ENCODE measurements at regions not wholly inside any gene's neighbourhood (a gene's known extent, or its start where the extent isn't known, plus 50 kb on each side); places are given as distances from the start of the nearest gene placed in this dataset.
A peak's percentile ranks its signal among the peaks of the same experiment; 100 is the strongest.

GRCh38 chr7:68917041-68917651, 681.1 kb upstream of the AUTS2 start:
- no peak for DNase-seq
- Histone ChIP-seq H3K36me3 (no peaks in the 10 kb centered on the region), H3K4me1 (no peaks in the 10 kb centered on the region), H3K27me3 (no peaks in the 10 kb centered on the region), H3K9me3 (no peaks in the 10 kb centered on the region; the same call in 1 of the 2 replicates), H3K4me3 (ENCODE audit: low read depth, low read length) (no peak overlapping the region)
- TF ChIP-seq, protein P1, sequence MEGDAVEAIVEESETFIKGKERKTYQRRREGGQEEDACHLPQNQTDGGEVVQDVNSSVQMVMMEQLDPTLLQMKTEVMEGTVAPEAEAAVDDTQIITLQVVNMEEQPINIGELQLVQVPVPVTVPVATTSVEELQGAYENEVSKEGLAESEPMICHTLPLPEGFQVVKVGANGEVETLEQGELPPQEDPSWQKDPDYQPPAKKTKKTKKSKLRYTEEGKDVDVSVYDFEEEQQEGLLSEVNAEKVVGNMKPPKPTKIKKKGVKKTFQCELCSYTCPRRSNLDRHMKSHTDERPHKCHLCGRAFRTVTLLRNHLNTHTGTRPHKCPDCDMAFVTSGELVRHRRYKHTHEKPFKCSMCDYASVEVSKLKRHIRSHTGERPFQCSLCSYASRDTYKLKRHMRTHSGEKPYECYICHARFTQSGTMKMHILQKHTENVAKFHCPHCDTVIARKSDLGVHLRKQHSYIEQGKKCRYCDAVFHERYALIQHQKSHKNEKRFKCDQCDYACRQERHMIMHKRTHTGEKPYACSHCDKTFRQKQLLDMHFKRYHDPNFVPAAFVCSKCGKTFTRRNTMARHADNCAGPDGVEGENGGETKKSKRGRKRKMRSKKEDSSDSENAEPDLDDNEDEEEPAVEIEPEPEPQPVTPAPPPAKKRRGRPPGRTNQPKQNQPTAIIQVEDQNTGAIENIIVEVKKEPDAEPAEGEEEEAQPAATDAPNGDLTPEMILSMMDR (IDR thresholded peaks at IDR 0.05; ENCODE audit: low read depth, low read length) = no peak

- H3K9me3 ChIP-seq = no peaks in the 10 kb centered on the region; the same call in 1 of the 2 replicates
- TF ChIP-seq, protein P1 (IDR thresholded peaks at IDR 0.05; ENCODE audit: low read depth, low read length) = no peak
These were observed 679.7 kb upstream of the AUTS2 start for GRCh38 chr7:68918621-68919020.

DNA sequence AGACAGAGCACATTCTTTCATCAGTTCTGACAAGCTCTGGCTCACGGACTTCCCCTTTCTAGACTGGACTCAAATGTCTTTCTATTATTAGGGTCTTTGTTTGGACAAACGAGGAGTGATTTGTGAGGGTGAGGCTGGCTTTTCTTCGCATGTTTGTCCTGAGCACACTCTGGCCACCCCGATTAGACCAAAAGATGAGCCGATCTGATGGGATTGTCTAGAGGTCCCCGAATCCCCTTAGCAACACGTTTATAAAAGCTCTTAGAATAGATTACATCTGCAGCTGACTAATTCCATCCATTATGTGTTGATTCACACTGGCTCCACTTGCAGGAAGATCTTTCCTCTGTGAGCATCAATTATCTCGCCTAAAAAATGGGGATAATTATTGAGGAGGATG, 675.4 kb upstream of the AUTS2 start:
- peaks cover 4% of the 10 kb centered on the region for H3K4me1 ChIP-seq
- TF ChIP-seq, protein P1 (IDR thresholded peaks at IDR 0.05; ENCODE audit: low read depth, low read length) = no peak
- H3K27me3 ChIP-seq = no peaks in the 10 kb centered on the region
- H3K4me3 ChIP-seq (ENCODE audit: low read depth, low read length) = no peak overlapping the region
- no peak for DNase-seq
- no peaks in the 10 kb centered on the region; the same call in 1 of the 2 replicates for H3K9me3 ChIP-seq
- H3K36me3 ChIP-seq = no peaks in the 10 kb centered on the region

More at GRCh38 chr7:68918621-68919020, 679.7 kb upstream of the AUTS2 start:
- no peak overlapping the region for H3K4me3 ChIP-seq (ENCODE audit: low read depth, low read length)
- no peaks in the 10 kb centered on the region for H3K36me3 ChIP-seq
- DNase-seq = no peak
- no peaks in the 10 kb centered on the region for H3K27me3 ChIP-seq
- H3K4me1 ChIP-seq = no peaks in the 10 kb centered on the region

DNA sequence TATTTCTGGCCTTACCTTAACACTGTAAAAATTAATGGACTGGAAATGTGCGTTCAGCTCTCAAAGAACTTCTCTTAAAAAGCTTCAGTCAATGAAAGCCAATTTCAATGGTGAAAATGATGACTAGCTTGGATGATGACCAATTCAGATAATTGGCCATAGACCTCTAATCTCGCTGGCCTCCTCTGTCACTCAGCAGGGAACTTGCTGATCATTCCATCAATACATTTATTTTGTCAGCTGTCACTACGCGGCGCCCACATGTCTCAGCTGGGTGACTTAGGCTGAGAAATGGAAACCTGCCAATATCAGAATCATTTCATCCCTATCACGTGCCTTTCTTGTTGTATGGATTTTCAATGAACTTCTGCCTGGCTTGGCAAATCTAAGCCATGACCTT, 673.0 kb upstream of the AUTS2 start:
- H3K36me3 ChIP-seq = no peaks in the 10 kb centered on the region
- H3K4me1 ChIP-seq = peaks cover 4% of the 10 kb centered on the region
- no peaks in the 10 kb centered on the region for H3K27me3 ChIP-seq
- H3K9me3 ChIP-seq = no peaks in the 10 kb centered on the region
- TF ChIP-seq, protein P1 (IDR thresholded peaks at IDR 0.05; ENCODE audit: low read depth, low read length) = no peak
- H3K4me3 ChIP-seq (ENCODE audit: low read depth, low read length) = no peak overlapping the region
- DNase-seq = peak; percentile 45

DNA sequence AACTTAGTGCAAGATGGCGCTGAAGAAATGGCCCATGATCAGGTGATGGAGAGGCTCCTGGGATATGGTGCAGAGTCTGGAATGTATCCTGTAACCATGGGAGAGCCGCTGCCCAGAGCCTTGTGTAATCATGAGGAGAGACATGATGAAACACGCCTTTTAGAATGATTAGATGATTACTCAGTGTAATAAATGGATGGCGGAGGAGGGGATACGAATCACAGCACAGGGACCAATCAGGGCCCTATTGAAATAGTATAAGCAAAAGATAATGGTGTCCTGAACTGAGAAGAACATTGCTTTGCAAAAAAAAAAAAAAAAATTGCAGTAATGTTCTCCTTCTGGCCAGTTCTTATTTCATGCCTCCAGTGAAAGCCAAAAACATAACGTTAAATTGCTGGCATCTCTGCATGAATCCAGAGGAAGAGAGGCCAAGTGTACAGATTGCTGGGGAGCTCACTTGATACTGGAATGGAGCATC, 668.5 kb upstream of the AUTS2 start:
- Histone ChIP-seq H3K4me1 (peaks cover 4% of the 10 kb centered on the region), H3K27me3 (no peaks in the 10 kb centered on the region), H3K36me3 (no peaks in the 10 kb centered on the region), H3K9me3 (no peaks in the 10 kb centered on the region), H3K4me3 (ENCODE audit: low read depth, low read length) (no peak overlapping the region)
- no peak for DNase-seq
- TF ChIP-seq, protein P1 (IDR thresholded peaks at IDR 0.05; ENCODE audit: low read depth, low read length) = no peak

DNA sequence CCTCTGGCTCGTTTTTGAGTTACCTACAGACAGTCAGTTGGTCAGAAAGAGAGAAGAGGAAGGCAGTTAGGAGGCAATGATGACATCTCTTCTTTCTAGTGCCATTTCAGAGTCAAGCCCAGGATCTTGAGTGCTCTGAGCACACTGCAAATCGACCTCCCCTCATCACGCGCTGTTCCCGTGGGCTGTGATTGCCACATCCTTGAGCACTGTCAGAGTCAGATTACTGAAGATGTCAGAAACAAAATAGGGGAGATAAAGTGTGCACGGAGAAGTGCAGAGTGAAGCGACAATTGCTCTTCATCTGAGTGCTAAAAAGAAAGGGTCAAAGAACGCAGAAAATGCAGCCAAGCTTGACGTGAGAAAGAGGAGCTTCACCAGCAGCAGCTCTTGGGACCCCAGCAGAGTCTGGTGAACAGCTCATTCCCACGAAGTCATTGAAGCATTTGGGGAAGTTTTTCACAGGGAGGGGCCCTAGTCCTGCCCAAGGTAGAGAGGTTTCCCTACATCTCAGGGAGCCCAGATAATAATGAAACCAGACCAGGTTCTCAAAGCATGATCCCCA, 661.7 kb upstream of the AUTS2 start:
- Histone ChIP-seq H3K9me3 (no peaks in the 10 kb centered on the region), H3K27me3 (no peaks in the 10 kb centered on the region), H3K4me1 (no peaks in the 10 kb centered on the region), H3K4me3 (ENCODE audit: low read depth, low read length) (no peak overlapping the region), H3K36me3 (no peaks in the 10 kb centered on the region)
- no peak for DNase-seq
- TF ChIP-seq, protein P1 (IDR thresholded peaks at IDR 0.05; ENCODE audit: low read depth, low read length) = no peak
